WTC11 (cell line): ENCODE measurements at regions not wholly inside any gene's neighbourhood (a gene's known extent, or its start where the extent isn't known, plus 50 kb on each side); places are given as distances from the start of the nearest gene placed in this dataset.

ENCODE experiments used
- ATAC-seq: fragments of 200-7000 bp; cut with Tn5 transposase; 2 replicates; pipeline ENCODE4 v1.10.0; 2021; ENCODE audit warnings: mild to moderate bottlenecking, moderate library complexity
- CTCF ChIA-PET: fragments of 300-600 bp; sonication (Branson Sonifier 250); formaldehyde crosslinking; loops from one replicate; lab custom pipeline; 2021; ENCODE audit warnings: antibody characterized with exemption; lab: Charles Lee
- POLR2A ChIA-PET: fragments of 350-600 bp; sonication (Branson Sonifier 250); formaldehyde crosslinking; loops from one replicate; lab custom pipeline; 2021; ENCODE audit warnings: antibody characterized with exemption; lab: Charles Lee
- DNase-seq: peaks from one replicate; pipeline ENCODE4 v3.0.0; 2021; ENCODE audit warnings: low spot score
- H3K27ac Mint-ChIP-seq: 2 replicates; pipeline ENCODE4 v1.8.0; 2021; ENCODE audit warnings: mixed read lengths
- H3K27me3 Mint-ChIP-seq: 2 replicates; pipeline ENCODE4 v1.8.0; 2021; ENCODE audit warnings: low read depth, mild to moderate bottlenecking, moderate library complexity, mixed read lengths
- H3K36me3 Mint-ChIP-seq: 2 replicates; pipeline ENCODE4 v1.8.0; 2021; ENCODE audit warnings: mixed read lengths
- H3K4me1 Mint-ChIP-seq: 2 replicates; pipeline ENCODE4 v1.8.0; 2022; ENCODE audit warnings: mixed read lengths
- H3K4me3 Mint-ChIP-seq: 2 replicates; pipeline ENCODE4 v1.8.0; 2021; ENCODE audit warnings: mild to moderate bottlenecking, moderate library complexity, mixed read lengths
- H3K9me3 Mint-ChIP-seq: 2 replicates; pipeline ENCODE4 v1.8.0; 2021; ENCODE audit warnings: mixed read lengths
- CBFB ChIP-seq: sonication (generic); formaldehyde crosslinking; IDR thresholded peaks from 2 replicates; pipeline ENCODE4 v1.8.1; 2022; ENCODE audit warnings: mild to moderate bottlenecking, low read depth, missing genetic modification reagents
- CREB1 ChIP-seq: sonication (generic); formaldehyde crosslinking; IDR thresholded peaks from 2 replicates; pipeline ENCODE4 v1.8.0; 2023; ENCODE audit warnings: mild to moderate bottlenecking, missing genetic modification reagents
- CREM ChIP-seq: sonication (generic); formaldehyde crosslinking; IDR thresholded peaks from 2 replicates; pipeline ENCODE4 v1.8.1; 2022; ENCODE audit warnings: mild to moderate bottlenecking, missing genetic modification reagents, moderate library complexity
- ELF4 ChIP-seq: sonication (generic); formaldehyde crosslinking; IDR thresholded peaks from 2 replicates; pipeline ENCODE4 v1.8.1; 2022; ENCODE audit warnings: low read depth, mild to moderate bottlenecking, moderate library complexity, missing genetic modification reagents
- ERG ChIP-seq: fragments of 250-450 bp; sonication (Bioruptor Pico); IDR thresholded peaks from 2 replicates; pipeline ENCODE4 v1.8.0; 2021; ENCODE audit warnings: mild to moderate bottlenecking
- ESRRA ChIP-seq: sonication (generic); formaldehyde crosslinking; IDR thresholded peaks from 2 replicates; pipeline ENCODE4 v1.8.1; 2022; ENCODE audit warnings: mild to moderate bottlenecking, missing genetic modification reagents, borderline replicate concordance
- HMGA2 ChIP-seq: fragments of 250-450 bp; sonication (Bioruptor Pico); IDR thresholded peaks from 2 replicates; pipeline ENCODE4 v1.4.0; 2021; ENCODE audit warnings: mild to moderate bottlenecking, moderate library complexity
- KAT7 ChIP-seq: sonication (generic); formaldehyde crosslinking; IDR thresholded peaks from 2 replicates; pipeline ENCODE4 v1.8.1; 2023; ENCODE audit warnings: missing genetic modification reagents, mild to moderate bottlenecking, borderline replicate concordance
- MLX ChIP-seq: sonication (generic); formaldehyde crosslinking; IDR thresholded peaks from 2 replicates; pipeline ENCODE4 v1.8.1; 2023; ENCODE audit warnings: mild to moderate bottlenecking, missing genetic modification reagents, moderate library complexity
- NFYB ChIP-seq: sonication (generic); formaldehyde crosslinking; conservative IDR thresholded peaks from 2 replicates; pipeline ENCODE4 v1.8.0; 2022; ENCODE audit warnings: low read depth, missing genetic modification reagents
- RELA ChIP-seq: sonication (generic); formaldehyde crosslinking; IDR thresholded peaks from 2 replicates; pipeline ENCODE4 v1.8.1; 2022; ENCODE audit warnings: missing genetic modification reagents, mild to moderate bottlenecking, borderline replicate concordance
- TCF7 ChIP-seq: sonication (generic); formaldehyde crosslinking; IDR thresholded peaks from 2 replicates; pipeline ENCODE4 v1.8.0; 2022; ENCODE audit warnings: mild to moderate bottlenecking, low read depth, missing genetic modification reagents, moderate library complexity
- TEAD1 ChIP-seq: sonication (generic); formaldehyde crosslinking; IDR thresholded peaks from 2 replicates; pipeline ENCODE4 v1.8.0; 2022; ENCODE audit warnings: mild to moderate bottlenecking, missing genetic modification reagents
- TEAD4 ChIP-seq: sonication (generic); formaldehyde crosslinking; IDR thresholded peaks from 2 replicates; pipeline ENCODE4 v1.8.0; 2022; ENCODE audit warnings: mild to moderate bottlenecking, missing genetic modification reagents
- ZMAT4 ChIP-seq: fragments of 250-450 bp; sonication (Bioruptor Pico); IDR thresholded peaks from 2 replicates; pipeline ENCODE4 v1.9.0; 2021; ENCODE audit warnings: mild to moderate bottlenecking
- ZNF232 ChIP-seq: sonication (generic); formaldehyde crosslinking; IDR thresholded peaks from 2 replicates; pipeline ENCODE4 v1.8.0; 2022; ENCODE audit warnings: mild to moderate bottlenecking, missing genetic modification reagents
- ZNF263 ChIP-seq: sonication (generic); formaldehyde crosslinking; IDR thresholded peaks from 2 replicates; pipeline ENCODE4 v1.8.1; 2022; ENCODE audit warnings: low read depth, mild to moderate bottlenecking, moderate library complexity, missing genetic modification reagents
- ZNF423 ChIP-seq: fragments of 250-450 bp; sonication (Bioruptor Pico); IDR thresholded peaks from 2 replicates; pipeline ENCODE4 v2.1.2; 2022; ENCODE audit warnings: mild to moderate bottlenecking, moderate library complexity
- ZNF671 ChIP-seq: fragments of 250-450 bp; sonication (Bioruptor Pico); IDR thresholded peaks from 2 replicates; pipeline ENCODE4 v1.8.0; 2021; ENCODE audit warnings: mild to moderate bottlenecking
- TF ChIP-seq, protein P1 (sequence below): sonication (generic); formaldehyde crosslinking; IDR thresholded peaks from 2 replicates; pipeline ENCODE4 v1.8.1; 2023; ENCODE audit warnings: mild to moderate bottlenecking, missing genetic modification reagents, borderline replicate concordance
- TF ChIP-seq, protein P2 (sequence below): sonication (generic); formaldehyde crosslinking; IDR thresholded peaks from 2 replicates; pipeline ENCODE4 v1.8.1; 2023; ENCODE audit warnings: mild to moderate bottlenecking, missing genetic modification reagents, moderate library complexity
- TF ChIP-seq, protein P3 (sequence below): sonication (generic); formaldehyde crosslinking; IDR thresholded peaks from 2 replicates; pipeline ENCODE4 v1.8.0; 2022; ENCODE audit warnings: mild to moderate bottlenecking, missing genetic modification reagents

GRCh38 chr2:8044046-8044594 lies 637.7 kb upstream of the ID2 start:
- no peak for TF ChIP-seq RELA (CRISPR knock-in tag)
- TF ChIP-seq, all 79 proteins: peak for 0
- Mint-ChIP-seq H3K36me3 (peaks cover 8% of the 10 kb centered on the region), H3K27ac (no peak overlapping the region), H3K9me3 (peaks cover 24% of the 10 kb centered on the region), H3K4me1 (no peaks in the 10 kb centered on the region; the same call in 1 of the 2 replicates), H3K4me3 (no peak overlapping the region), H3K27me3 (no peaks in the 10 kb centered on the region)
- ATAC-seq (no peak), DNase-seq (no peak)
- CTCF ChIA-PET = interaction anchor here (0.7 kb wide), 1 partner anchor 207 kb away, joined by 4 read pairs; no protein-coding TSS in a partner anchor
- POLR2A ChIA-PET = no interaction called here

DNA sequence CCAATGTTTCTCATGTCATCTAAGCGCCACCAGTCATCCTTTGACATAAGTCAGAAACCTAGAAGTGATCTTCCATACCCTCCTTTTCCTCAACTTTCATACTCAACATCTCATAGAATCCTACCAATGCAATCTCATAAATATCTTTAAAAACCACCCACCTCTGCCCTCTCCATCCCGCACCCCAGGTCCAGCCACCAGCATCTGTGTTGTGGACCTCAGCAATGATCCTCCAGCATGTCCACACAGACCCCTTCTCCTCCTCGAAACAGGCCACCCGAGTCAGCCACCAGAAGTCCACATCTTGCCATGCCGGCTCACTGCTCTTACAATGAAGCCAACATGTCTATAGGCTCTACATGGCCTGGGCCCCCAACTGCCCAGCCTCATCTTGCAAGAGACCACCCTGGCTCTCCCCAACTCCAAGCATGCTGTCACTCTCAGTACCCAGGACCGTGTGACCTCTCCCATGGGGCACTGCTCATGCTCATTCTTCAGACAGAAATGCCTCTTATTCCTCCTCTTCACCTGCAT lies 636.7 kb upstream of the ID2 start:
- no peak overlapping the region for H3K27ac Mint-ChIP-seq
- peaks cover 8% of the 10 kb centered on the region for H3K36me3 Mint-ChIP-seq
- no peaks in the 10 kb centered on the region for H3K27me3 Mint-ChIP-seq
- ATAC-seq = no peak
- H3K4me1 Mint-ChIP-seq = no peaks in the 10 kb centered on the region; the same call in 1 of the 2 replicates
- ChIA-PET POLR2A (no interaction called here), CTCF (no interaction called here)
- peaks cover 24% of the 10 kb centered on the region for H3K9me3 Mint-ChIP-seq
- TF ChIP-seq, protein P1, sequence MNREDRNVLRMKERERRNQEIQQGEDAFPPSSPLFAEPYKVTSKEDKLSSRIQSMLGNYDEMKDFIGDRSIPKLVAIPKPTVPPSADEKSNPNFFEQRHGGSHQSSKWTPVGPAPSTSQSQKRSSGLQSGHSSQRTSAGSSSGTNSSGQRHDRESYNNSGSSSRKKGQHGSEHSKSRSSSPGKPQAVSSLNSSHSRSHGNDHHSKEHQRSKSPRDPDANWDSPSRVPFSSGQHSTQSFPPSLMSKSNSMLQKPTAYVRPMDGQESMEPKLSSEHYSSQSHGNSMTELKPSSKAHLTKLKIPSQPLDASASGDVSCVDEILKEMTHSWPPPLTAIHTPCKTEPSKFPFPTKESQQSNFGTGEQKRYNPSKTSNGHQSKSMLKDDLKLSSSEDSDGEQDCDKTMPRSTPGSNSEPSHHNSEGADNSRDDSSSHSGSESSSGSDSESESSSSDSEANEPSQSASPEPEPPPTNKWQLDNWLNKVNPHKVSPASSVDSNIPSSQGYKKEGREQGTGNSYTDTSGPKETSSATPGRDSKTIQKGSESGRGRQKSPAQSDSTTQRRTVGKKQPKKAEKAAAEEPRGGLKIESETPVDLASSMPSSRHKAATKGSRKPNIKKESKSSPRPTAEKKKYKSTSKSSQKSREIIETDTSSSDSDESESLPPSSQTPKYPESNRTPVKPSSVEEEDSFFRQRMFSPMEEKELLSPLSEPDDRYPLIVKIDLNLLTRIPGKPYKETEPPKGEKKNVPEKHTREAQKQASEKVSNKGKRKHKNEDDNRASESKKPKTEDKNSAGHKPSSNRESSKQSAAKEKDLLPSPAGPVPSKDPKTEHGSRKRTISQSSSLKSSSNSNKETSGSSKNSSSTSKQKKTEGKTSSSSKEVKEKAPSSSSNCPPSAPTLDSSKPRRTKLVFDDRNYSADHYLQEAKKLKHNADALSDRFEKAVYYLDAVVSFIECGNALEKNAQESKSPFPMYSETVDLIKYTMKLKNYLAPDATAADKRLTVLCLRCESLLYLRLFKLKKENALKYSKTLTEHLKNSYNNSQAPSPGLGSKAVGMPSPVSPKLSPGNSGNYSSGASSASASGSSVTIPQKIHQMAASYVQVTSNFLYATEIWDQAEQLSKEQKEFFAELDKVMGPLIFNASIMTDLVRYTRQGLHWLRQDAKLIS = no peak
- TF ChIP-seq CBFB (CRISPR knock-in tag) (no peak), ZNF232 (CRISPR knock-in tag) (no peak), MLX (CRISPR knock-in tag) (no peak), ESRRA (CRISPR knock-in tag) (no peak), ZNF671 (no peak), ELF4 (CRISPR knock-in tag) (no peak), KAT7 (CRISPR knock-in tag) (no peak), CREB1 (CRISPR knock-in tag) (no peak), HMGA2 (no peak), TEAD1 (CRISPR knock-in tag) (no peak), CREM (no peak), ERG (CRISPR knock-in tag) (no peak)
- TF ChIP-seq, protein P2, sequence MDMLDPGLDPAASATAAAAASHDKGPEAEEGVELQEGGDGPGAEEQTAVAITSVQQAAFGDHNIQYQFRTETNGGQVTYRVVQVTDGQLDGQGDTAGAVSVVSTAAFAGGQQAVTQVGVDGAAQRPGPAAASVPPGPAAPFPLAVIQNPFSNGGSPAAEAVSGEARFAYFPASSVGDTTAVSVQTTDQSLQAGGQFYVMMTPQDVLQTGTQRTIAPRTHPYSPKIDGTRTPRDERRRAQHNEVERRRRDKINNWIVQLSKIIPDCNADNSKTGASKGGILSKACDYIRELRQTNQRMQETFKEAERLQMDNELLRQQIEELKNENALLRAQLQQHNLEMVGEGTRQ (CRISPR knock-in tag) = no peak
- DNase-seq = no peak
- no peak overlapping the region for H3K4me3 Mint-ChIP-seq

GRCh38 chr2:8046849-8047248 lies 635.0 kb upstream of the ID2 start:
- ATAC-seq = no peak

More at GRCh38 chr2:8046849-8047248, 635.0 kb upstream of the ID2 start:
- H3K4me1 Mint-ChIP-seq = no peaks in the 10 kb centered on the region; the same call in 1 of the 2 replicates
- no peaks in the 10 kb centered on the region for H3K27me3 Mint-ChIP-seq
- TF ChIP-seq ZNF232 (CRISPR knock-in tag) (no peak), NFYB (no peak), ZMAT4 (CRISPR knock-in tag) (no peak), KAT7 (CRISPR knock-in tag) (no peak), ZNF263 (CRISPR knock-in tag) (no peak), ERG (CRISPR knock-in tag) (no peak), TCF7 (CRISPR knock-in tag) (no peak), TEAD4 (CRISPR knock-in tag) (no peak), RELA (CRISPR knock-in tag) (no peak), CREM (no peak), ZNF423 (CRISPR knock-in tag) (no peak)
- TF ChIP-seq, protein P3, sequence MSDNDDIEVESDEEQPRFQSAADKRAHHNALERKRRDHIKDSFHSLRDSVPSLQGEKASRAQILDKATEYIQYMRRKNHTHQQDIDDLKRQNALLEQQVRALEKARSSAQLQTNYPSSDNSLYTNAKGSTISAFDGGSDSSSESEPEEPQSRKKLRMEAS (CRISPR knock-in tag) = no peak
- peaks cover 3% of the 10 kb centered on the region for H3K36me3 Mint-ChIP-seq
- DNase-seq = no peak
- ChIA-PET POLR2A (no interaction called here), CTCF (no interaction called here)
- H3K9me3 Mint-ChIP-seq = peaks cover 19% of the 10 kb centered on the region
- no peak overlapping the region for H3K4me3 Mint-ChIP-seq
- no peak overlapping the region for H3K27ac Mint-ChIP-seq
